IMR-90 (cell line): ENCODE measurements at regions not wholly inside any gene's neighbourhood (a gene's known extent, or its start where the extent isn't known, plus 50 kb on each side); places are given as distances from the start of the nearest gene placed in this dataset.

Experiments
- ATAC-seq: fragments of 200-7000 bp; cut with Tn5 transposase; 2 replicates; pipeline ENCODE4 v1.9.1; 2020; ENCODE audit warnings: low read depth, mild to moderate bottlenecking, moderate library complexity
- BruUV-seq: library from RNA; stranded (reverse); fragments of 400-500 nt; replicated peaks from 2 replicates; lab custom pipeline; 2021; lab: Mats Ljungman, UMichigan
- CTCF ChIA-PET: fragments of 300-600 bp; formaldehyde crosslinking; extraction: SDS; loops from one replicate; lab custom pipeline; 2021; ENCODE audit warnings: antibody characterized with exemption; lab: Yijun Ruan, JAX
- POLR2A ChIA-PET: fragments of 300-600 bp; sonication (Branson Sonifier 250); formaldehyde crosslinking; loops from one replicate; lab custom pipeline; 2022; ENCODE audit warnings: antibody characterized with exemption; ENCODE audit not compliant: unreplicated experiment; lab: Charles Lee
- DNase-seq: peaks from one replicate; pipeline ENCODE4 v3.0.0; 2013
- H2AFZ ChIP-seq: replicated peaks from 2 replicates; pipeline ENCODE3; 2013; ENCODE audit warnings: low read length, mild to moderate bottlenecking; ENCODE audit not compliant: poor library complexity
- H2AK5ac ChIP-seq: 2 replicates; pipeline ENCODE4 v1.6.1; 2013; ENCODE audit warnings: low read depth, low read length, inconsistent platforms
- H2AK9ac ChIP-seq: replicated peaks from 2 replicates; pipeline ENCODE3; 2013; ENCODE audit warnings: mild to moderate bottlenecking, low read depth, low read length, moderate library complexity; ENCODE audit not compliant: poor library complexity
- H2BK120ac ChIP-seq: 2 replicates; pipeline ENCODE4 v1.6.1; 2013; ENCODE audit warnings: low read depth, low read length, inconsistent platforms
- H2BK15ac ChIP-seq: 3 replicates; pipeline ENCODE4 v1.6.1; 2013; ENCODE audit warnings: low read depth, low read length, inconsistent platforms
- H2BK20ac ChIP-seq: 2 replicates; pipeline ENCODE4 v1.6.1; 2013; ENCODE audit warnings: low read depth, mild to moderate bottlenecking, inconsistent platforms, low read length, moderate library complexity
- H2BK5ac ChIP-seq: 2 replicates; pipeline ENCODE4 v1.6.1; 2013; ENCODE audit warnings: mild to moderate bottlenecking, low read depth, low read length, inconsistent platforms; ENCODE audit not compliant: poor library complexity, severe bottlenecking
- H3K14ac ChIP-seq: replicated peaks from 2 replicates; pipeline ENCODE4 v1.6.1; 2013; ENCODE audit warnings: low read depth, low read length, inconsistent platforms
- H3K18ac ChIP-seq: 2 replicates; pipeline ENCODE4 v1.6.1; 2013; ENCODE audit warnings: low read depth, low read length, control low read depth
- H3K23ac ChIP-seq: 2 replicates; pipeline ENCODE4 v1.6.1; 2013; ENCODE audit warnings: low read depth, low read length, inconsistent platforms
- H3K27ac ChIP-seq: 2 replicates; pipeline ENCODE4 v1.5.1; 2013; ENCODE audit warnings: mild to moderate bottlenecking, control low read depth, low read length; ENCODE audit not compliant: insufficient read depth
- H3K27me3 ChIP-seq: 2 replicates; pipeline ENCODE4 v1.6.1; 2013; ENCODE audit warnings: low read length; ENCODE audit not compliant: control insufficient read depth, insufficient read depth
- H3K36me3 ChIP-seq: 2 replicates; pipeline ENCODE4 v1.6.1; 2013; ENCODE audit warnings: low read length, mixed read lengths; ENCODE audit not compliant: control insufficient read depth, insufficient read depth
- H3K4ac ChIP-seq: 2 replicates; pipeline ENCODE4 v1.6.1; 2013; ENCODE audit warnings: low read depth, low read length, inconsistent platforms
- H3K4me1 ChIP-seq: 2 replicates; pipeline ENCODE4 v1.6.1; 2013; ENCODE audit warnings: low read length, mixed read lengths; ENCODE audit not compliant: control insufficient read depth, insufficient read depth
- H3K4me2 ChIP-seq: 2 replicates; pipeline ENCODE4 v1.6.1; 2013; ENCODE audit warnings: low read depth, mild to moderate bottlenecking, control low read depth, low read length, moderate library complexity
- H3K4me3 ChIP-seq: 2 replicates; pipeline ENCODE4 v1.5.1; 2013; ENCODE audit warnings: low read depth, mild to moderate bottlenecking, control low read depth, low read length, moderate library complexity; ENCODE audit not compliant: insufficient read depth
- H3K56ac ChIP-seq: 2 replicates; pipeline ENCODE4 v1.6.1; 2013; ENCODE audit warnings: low read length, inconsistent platforms; ENCODE audit not compliant: insufficient read depth; ENCODE audit errors: extremely low read depth
- H3K79me1 ChIP-seq, 2 experiments: 2 replicates each; pipeline ENCODE4 v1.6.1; 2013; ENCODE audit warnings: low read length in 2 of 2, inconsistent platforms in 1 of 2, low read depth in 1 of 2
- H3K9ac ChIP-seq: 2 replicates; pipeline ENCODE4 v1.6.1; 2013; ENCODE audit warnings: low read depth, low read length, control low read depth
- H3K9me1 ChIP-seq: 2 replicates; pipeline ENCODE4 v1.6.1; 2013; ENCODE audit warnings: low read length, inconsistent platforms; ENCODE audit not compliant: insufficient read depth
- H3K9me3 ChIP-seq: 2 replicates; pipeline ENCODE4 v1.6.1; 2013; ENCODE audit warnings: low read length; ENCODE audit not compliant: control insufficient read depth, insufficient read depth
- H4K20me1 ChIP-seq: 2 replicates; pipeline ENCODE4 v1.6.1; 2013; ENCODE audit warnings: low read length, inconsistent platforms; ENCODE audit not compliant: insufficient read depth
- H4K5ac ChIP-seq: 2 replicates; pipeline ENCODE4 v1.6.1; 2013; ENCODE audit warnings: mild to moderate bottlenecking, low read depth, low read length, control low read depth
- H4K8ac ChIP-seq, 2 experiments: 2 replicates each; pipeline ENCODE4 v1.6.1; 2013; ENCODE audit warnings: low read depth in 2 of 2, low read length in 2 of 2, control low read depth in 1 of 2, inconsistent platforms in 1 of 2
- H4K91ac ChIP-seq: 2 replicates; pipeline ENCODE4 v1.6.1; 2013; ENCODE audit warnings: low read depth, low read length, inconsistent platforms; ENCODE audit not compliant: insufficient read depth
- BHLHE40 ChIP-seq: fragments of 150-350 bp; IDR thresholded peaks from 2 replicates; pipeline ENCODE4 v1.6.1; 2016; ENCODE audit warnings: mild to moderate bottlenecking, low read depth, low read length
- CEBPB ChIP-seq: IDR thresholded peaks from 2 replicates; pipeline ENCODE4 v1.6.1; 2012; ENCODE audit warnings: low read depth, low read length, improper control_type of control experiment
- CHD1 ChIP-seq: IDR thresholded peaks from 2 replicates; pipeline ENCODE4 v1.6.1; 2012; ENCODE audit warnings: low read depth, low read length, improper control_type of control experiment
- CTCF ChIP-seq: conservative IDR thresholded peaks from 2 replicates; pipeline ENCODE4 v1.5.1; 2012; ENCODE audit warnings: mild to moderate bottlenecking, low read depth, low read length, improper control_type of control experiment
- ELK1 ChIP-seq: fragments of 150-350 bp; IDR thresholded peaks from 2 replicates; pipeline ENCODE4 v1.6.1; 2016; ENCODE audit warnings: low read depth, mild to moderate bottlenecking, low read length, moderate library complexity, borderline replicate concordance
- FOS ChIP-seq: fragments of 150-350 bp; IDR thresholded peaks from 2 replicates; pipeline ENCODE4 v1.6.1; 2016; ENCODE audit warnings: low read depth, low read length
- MAFK ChIP-seq: IDR thresholded peaks from 2 replicates; pipeline ENCODE4 v1.6.1; 2012; ENCODE audit warnings: low read depth, low read length, improper control_type of control experiment
- MAZ ChIP-seq: IDR thresholded peaks from 2 replicates; pipeline ENCODE4 v1.6.1; 2012; ENCODE audit warnings: low read depth, mild to moderate bottlenecking, low read length, improper control_type of control experiment, moderate library complexity, borderline replicate concordance
- MXI1 ChIP-seq: IDR thresholded peaks from 2 replicates; pipeline ENCODE4 v1.6.1; 2012; ENCODE audit warnings: low read depth, mild to moderate bottlenecking, low read length, moderate library complexity, borderline replicate concordance
- NFE2L2 ChIP-seq: fragments of 150-350 bp; IDR thresholded peaks from 2 replicates; pipeline ENCODE4 v1.6.1; 2016; ENCODE audit warnings: low read depth, mild to moderate bottlenecking, low read length
- POLR2A ChIP-seq: IDR thresholded peaks from 2 replicates; pipeline ENCODE4 v1.6.1; 2012; ENCODE audit warnings: mild to moderate bottlenecking, low read depth, low read length
- RAD21 ChIP-seq: IDR thresholded peaks from 2 replicates; pipeline ENCODE4 v1.6.1; 2012; ENCODE audit warnings: low read length, improper control_type of control experiment
- RCOR1 ChIP-seq: IDR thresholded peaks from 2 replicates; pipeline ENCODE4 v1.6.1; 2012; ENCODE audit warnings: mild to moderate bottlenecking, low read length, improper control_type of control experiment; ENCODE audit not compliant: insufficient replicate concordance
- RFX5 ChIP-seq: IDR thresholded peaks from 2 replicates; pipeline ENCODE4 v1.8.0; 2012; ENCODE audit warnings: low read depth, mild to moderate bottlenecking, low read length, moderate library complexity
- SMC3 ChIP-seq: fragments of 150-350 bp; IDR thresholded peaks from 2 replicates; pipeline ENCODE4 v1.6.1; 2016; ENCODE audit warnings: low read depth, mild to moderate bottlenecking, antibody characterized with exemption, low read length, moderate library complexity
- USF2 ChIP-seq: fragments of 150-350 bp; IDR thresholded peaks from 2 replicates; pipeline ENCODE4 v1.6.1; 2017; ENCODE audit warnings: mild to moderate bottlenecking, antibody characterized with exemption, low read length, low read depth
- WGBS, 2 experiments: methylation state at CpG; one replicate each; pipeline versions ENCODE4 v1.1.5 to v1.1.7; 2013; ENCODE audit warnings: missing lambda C conversion rate in 2 of 2; ENCODE audit not compliant: insufficient read length in 1 of 2; ENCODE audit errors: extremely low coverage in 2 of 2; 5-methylcytosine and 5-hydroxymethylcytosine counted together
- dilution Hi-C: fragments of 300-500 bp; cut with HindIII; formaldehyde crosslinking; loops from one replicate; pipeline ENCODE4 v1.14.3; 2018; ENCODE audit warnings: low sequenced_read_pairs; ENCODE audit not compliant: unreplicated experiment
- in situ Hi-C: fragments of 300-500 bp; cut with MboI; formaldehyde crosslinking; loops from 3 replicates; pipeline ENCODE4 v1.14.3; 2019; ENCODE audit warnings: low sequenced_read_pairs, inconsistent platforms, mixed read lengths
- intact Hi-C: fragments of 100-400 bp; cut with micrococcal nuclease; formaldehyde crosslinking; loops from 2 replicates; pipeline ENCODE4 v1.10.0; 2022

GRCh38 chrX:95055991-95056390, 1382.0 kb downstream of the FAM133A start:
- Histone ChIP-seq H4K91ac (no peak overlapping the region), H3K4me3 (no peak overlapping the region), H4K8ac (no peak overlapping the region), H3K79me1 (no peaks in the 10 kb centered on the region), H2BK5ac (no peak overlapping the region), H3K23ac (no peak overlapping the region), H4K20me1 (no peaks in the 10 kb centered on the region), H2AK9ac (no peak overlapping the region), H3K27ac (no peak overlapping the region), H2BK120ac (no peak overlapping the region), H2AFZ (no peak overlapping the region), H3K27me3 (no peaks in the 10 kb centered on the region; the same call in 1 of the 2 replicates), H3K4me2 (no peak overlapping the region), H3K4me1 (no peaks in the 10 kb centered on the region), H4K5ac (no peak overlapping the region), H3K9me3 (no peaks in the 10 kb centered on the region), H2BK20ac (no peak overlapping the region), H3K14ac (no peak overlapping the region), H3K9me1 (no peaks in the 10 kb centered on the region), H3K4ac (no peak overlapping the region), H3K36me3 (no peaks in the 10 kb centered on the region), H2AK5ac (no peak overlapping the region), H3K56ac (no peak overlapping the region), H3K9ac (no peak overlapping the region), H3K18ac (no peak overlapping the region), H2BK15ac (no peak overlapping the region)
- no CpG with 5 or more reads among the region's 2 CpGs for WGBS, 2 experiments
- CTCF ChIA-PET = no interaction called here
- intact Hi-C loops = no loop called here
- TF ChIP-seq NFE2L2 (no peak), CTCF (no peak), SMC3 (no peak), BHLHE40 (no peak), RCOR1 (no peak), CEBPB (no peak), FOS (no peak), MXI1 (no peak), CHD1 (no peak), RFX5 (no peak), RAD21 (no peak), USF2 (no peak), ELK1 (no peak), POLR2A (no peak), MAFK (no peak), MAZ (no peak)
- in situ Hi-C loops = no loop called here
- POLR2A ChIA-PET = no interaction called here
- no TSS peak for BruUV-seq
- ATAC-seq = no peak
- dilution Hi-C loops = no loop called here
- DNase-seq = no peak
